COR-L47 (cell line): ENCODE measurements at regions not wholly inside any gene's neighbourhood (a gene's known extent, or its start where the extent isn't known, plus 50 kb on each side); places are given as distances from the start of the nearest gene placed in this dataset.
A peak's percentile ranks its signal among the peaks of the same experiment; 100 is the strongest.

Experiments used
- DNase-seq: peaks from one replicate; lab custom pipeline; 2025; lab: John Stamatoyannopoulos, UW

- DNase-seq: no peak
Observed at GRCh38 chr15:38176155-38176554, 76.5 kb upstream of the SPRED1 start.

GRCh38 chr15:38176691-38177090, 75.9 kb upstream of the SPRED1 start:
- no peak for DNase-seq

GRCh38 chr15:38182900-38183299, 69.7 kb upstream of the SPRED1 start:
- DNase-seq: no peak

GRCh38 chr15:38186507-38186906, 66.1 kb upstream of the SPRED1 start:
- peak; percentile 2 for DNase-seq

GRCh38 chr15:38187630-38188313, 64.9 kb upstream of the SPRED1 start:
- DNase-seq: no peak

- no peak for DNase-seq
Observed at GRCh38 chr15:38189671-38190295, 62.9 kb upstream of the SPRED1 start.

- no peak for DNase-seq
Observed at GRCh38 chr15:38190501-38190900, 62.1 kb upstream of the SPRED1 start.

GRCh38 chr15:38192496-38192895, 60.1 kb upstream of the SPRED1 start:
- no peak for DNase-seq

- no peak for DNase-seq
Observed at GRCh38 chr15:38193496-38193895, 59.1 kb upstream of the SPRED1 start.

GRCh38 chr15:38195191-38195901, 57.3 kb upstream of the SPRED1 start:
- no peak for DNase-seq

GRCh38 chr15:38196076-38196475, 56.6 kb upstream of the SPRED1 start:
- no peak for DNase-seq

- no peak for DNase-seq
Observed at GRCh38 chr15:38197553-38197952, 55.1 kb upstream of the SPRED1 start.

- no peak for DNase-seq
Observed at GRCh38 chr15:38201714-38202113, 50.9 kb upstream of the SPRED1 start.

GRCh38 chr15:38202361-38202760, 50.3 kb upstream of the SPRED1 start:
- no peak for DNase-seq
